ENCODE measurements at regions not wholly inside any gene's neighbourhood (a gene's known extent, or its start where the extent isn't known, plus 50 kb on each side); places are given as distances from the start of the nearest gene placed in this dataset.

- Histone ChIP-seq H3K4me3 (no peak overlapping the region), H3K4me1 (ENCODE audit: low read depth) (peaks cover 3% of the 10 kb centered on the region), H3K9me3 (ENCODE audit: low read depth) (no peaks in the 10 kb centered on the region), H3K36me3 (no peaks in the 10 kb centered on the region), H3K27me3 (no peaks in the 10 kb centered on the region), H3K27ac (no peak overlapping the region)
- no peak for TF ChIP-seq CTCF (IDR thresholded peaks at IDR 0.05; ENCODE audit: low read depth, low read length)
- peak in 1 of 2 donors; percentile 27 for DNase-seq (ENCODE audit: low read depth in 1 of 2, low spot score in 1 of 2)
Measured at GRCh38 chr1:61523229-61523628, 201.7 kb downstream of the TM2D1 start.

DNA sequence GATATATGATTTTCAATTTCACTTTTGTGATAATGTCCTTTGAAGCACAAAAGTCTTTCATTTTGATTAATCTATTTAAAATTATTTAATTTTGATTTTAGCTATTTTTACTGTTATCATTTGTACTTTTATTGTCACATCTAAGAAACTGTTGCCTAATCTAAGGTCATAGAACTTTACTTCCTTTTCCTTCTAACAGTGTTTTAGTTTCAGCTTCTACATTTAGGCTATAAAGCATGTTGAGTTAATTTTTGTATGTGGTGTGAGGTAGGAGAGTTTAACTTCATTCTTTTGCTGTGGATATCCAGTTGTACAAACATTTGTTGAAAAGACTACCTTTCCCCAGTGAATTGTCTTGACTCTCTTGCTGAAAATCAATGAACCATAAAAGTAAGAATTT, 204.5 kb downstream of the TM2D1 start:
- no peak overlapping the region for H3K27ac ChIP-seq
- TF ChIP-seq CTCF (IDR thresholded peaks at IDR 0.05; ENCODE audit: low read depth, low read length), result no peak
- no peak overlapping the region for H3K4me3 ChIP-seq
- peaks cover 7% of the 10 kb centered on the region for H3K4me1 ChIP-seq (ENCODE audit: low read depth)
- H3K36me3 ChIP-seq, result no peaks in the 10 kb centered on the region
- H3K9me3 ChIP-seq (ENCODE audit: low read depth), result no peaks in the 10 kb centered on the region
- no peak for DNase-seq (ENCODE audit: low read depth in 1 of 2, low spot score in 1 of 2)
- no peaks in the 10 kb centered on the region for H3K27me3 ChIP-seq

- H3K27me3 ChIP-seq, result no peaks in the 10 kb centered on the region
- no peak overlapping the region for H3K4me3 ChIP-seq
- H3K27ac ChIP-seq, result no peak overlapping the region
- DNase-seq (ENCODE audit: low read depth in 1 of 2, low spot score in 1 of 2), result no peak
- no peaks in the 10 kb centered on the region for H3K9me3 ChIP-seq (ENCODE audit: low read depth)
- H3K4me1 ChIP-seq (ENCODE audit: low read depth), result peaks cover 7% of the 10 kb centered on the region
- no peak for TF ChIP-seq CTCF (IDR thresholded peaks at IDR 0.05; ENCODE audit: low read depth, low read length)
- H3K36me3 ChIP-seq, result no peaks in the 10 kb centered on the region
Measured at GRCh38 chr1:61519631-61520030, 205.3 kb downstream of the TM2D1 start.

DNA sequence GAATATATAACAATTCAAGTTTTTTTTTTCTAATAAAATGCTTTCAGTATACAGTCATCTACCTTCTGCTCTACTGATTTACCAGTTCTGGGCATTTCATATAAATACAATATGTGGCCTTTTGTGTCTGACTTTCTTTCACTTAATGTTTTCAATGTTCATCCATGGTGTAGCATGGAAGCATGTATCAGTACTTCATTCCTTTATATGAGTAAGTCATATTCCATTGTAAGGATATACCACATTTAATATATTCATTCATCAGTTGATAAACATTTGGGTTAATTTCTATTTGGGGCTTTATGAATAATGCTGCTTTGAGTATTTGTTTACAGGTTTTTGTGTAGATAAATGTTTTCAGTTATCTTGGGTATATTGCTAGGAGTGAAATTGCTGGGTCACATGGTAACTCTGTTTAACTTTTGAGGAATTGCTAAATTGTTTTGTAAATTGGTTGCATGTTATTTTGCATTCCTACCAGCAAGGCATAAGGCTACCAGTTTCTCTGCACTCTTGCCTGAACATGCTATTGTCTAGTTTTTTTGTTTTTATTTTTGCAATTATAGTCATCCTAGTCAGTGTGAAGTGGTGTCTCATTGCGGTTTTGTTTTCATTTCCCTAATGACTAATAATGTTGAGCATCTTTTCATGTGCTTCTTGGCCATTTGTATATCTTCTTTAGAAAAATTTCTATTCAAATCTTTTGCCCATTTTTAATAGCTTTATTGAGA, 206.1 kb downstream of the TM2D1 start:
- Histone ChIP-seq H3K4me1 (ENCODE audit: low read depth) (peaks cover 7% of the 10 kb centered on the region), H3K36me3 (no peaks in the 10 kb centered on the region), H3K27ac (no peak overlapping the region), H3K9me3 (ENCODE audit: low read depth) (no peaks in the 10 kb centered on the region), H3K4me3 (no peak overlapping the region), H3K27me3 (no peaks in the 10 kb centered on the region)
- DNase-seq (ENCODE audit: low read depth in 1 of 2, low spot score in 1 of 2), result no peak
- TF ChIP-seq CTCF (IDR thresholded peaks at IDR 0.05; ENCODE audit: low read depth, low read length), result no peak

DNA sequence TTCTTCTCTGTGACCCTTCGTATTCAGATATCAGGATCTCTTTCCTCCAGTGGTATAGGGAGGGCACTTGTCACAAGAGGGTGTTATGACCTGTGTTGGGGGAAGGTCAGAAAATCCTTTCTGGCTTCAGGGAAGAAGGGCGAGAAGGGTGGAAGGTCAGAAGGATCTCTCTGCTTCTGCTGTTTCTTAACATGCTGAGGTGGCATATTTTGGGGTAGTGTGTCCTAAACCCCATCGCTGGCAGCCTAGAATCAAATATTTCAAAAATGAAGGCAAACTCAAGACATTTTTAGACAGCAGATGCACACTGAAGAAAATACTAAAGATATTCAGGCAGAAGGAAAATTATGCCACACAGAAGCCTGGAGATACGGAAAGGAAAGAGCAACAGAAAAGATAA, 207.6 kb downstream of the TM2D1 start:
- Histone ChIP-seq H3K27me3 (no peaks in the 10 kb centered on the region), H3K4me3 (no peak overlapping the region), H3K27ac (no peak overlapping the region), H3K4me1 (ENCODE audit: low read depth) (peaks cover 7% of the 10 kb centered on the region), H3K9me3 (ENCODE audit: low read depth) (no peaks in the 10 kb centered on the region), H3K36me3 (no peaks in the 10 kb centered on the region)
- TF ChIP-seq CTCF (IDR thresholded peaks at IDR 0.05; ENCODE audit: low read depth, low read length), result no peak
- DNase-seq (ENCODE audit: low read depth in 1 of 2, low spot score in 1 of 2), result no peak

Measured in cardiac muscle cell (in vitro differentiated cells and primary cell).